IgD-negative memory B cell (primary cell): ENCODE measurements at regions not wholly inside any gene's neighbourhood (a gene's known extent, or its start where the extent isn't known, plus 50 kb on each side); places are given as distances from the start of the nearest gene placed in this dataset.

Experiments
- H3K27ac Mint-ChIP-seq, 3 donors: one replicate each; pipeline ENCODE4 v1.8.0; 2020 to 2022; ENCODE audit warnings: mild to moderate bottlenecking in 3 of 3, mixed read lengths in 3 of 3, moderate library complexity in 1 of 3
- H3K27me3 Mint-ChIP-seq: one replicate; pipeline ENCODE4 v1.8.0; 2021; ENCODE audit warnings: mixed read lengths
- H3K36me3 Mint-ChIP-seq: one replicate; pipeline ENCODE4 v1.8.0; 2020; ENCODE audit warnings: mild to moderate bottlenecking, mixed read lengths
- H3K4me1 Mint-ChIP-seq, 3 donors: one replicate each; pipeline ENCODE4 v1.8.0; 2020 to 2022; ENCODE audit warnings: mixed read lengths in 3 of 3, mild to moderate bottlenecking in 1 of 3
- H3K4me3 Mint-ChIP-seq, 4 donors: one replicate each; pipeline ENCODE4 v1.8.0; 2020 to 2022; ENCODE audit warnings: mild to moderate bottlenecking in 4 of 4, mixed read lengths in 4 of 4, moderate library complexity in 3 of 4
- H3K9me3 Mint-ChIP-seq, 3 donors: one replicate each; pipeline ENCODE4 v1.8.0; 2020 to 2021; ENCODE audit warnings: mixed read lengths in 3 of 3, mild to moderate bottlenecking in 1 of 3

DNA sequence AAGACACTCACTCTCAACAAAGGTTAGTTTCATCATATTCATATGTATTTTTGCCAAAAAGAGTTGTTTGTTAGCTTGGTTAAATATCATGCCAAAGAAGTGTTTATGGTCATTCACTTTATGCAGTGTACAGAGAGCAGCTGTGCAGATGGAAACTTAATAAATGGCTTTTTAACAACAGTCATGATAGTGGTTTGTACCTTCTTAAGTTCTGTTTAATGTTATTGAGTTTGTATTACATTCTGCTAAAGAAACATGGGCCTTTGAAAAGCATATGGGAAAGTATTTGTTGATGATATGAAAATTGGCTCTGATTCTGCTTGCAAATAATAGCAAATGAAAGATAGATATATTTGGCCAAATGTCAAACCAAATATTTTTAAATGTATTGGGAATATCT, 607.3 kb downstream of the NCAM2 start:
- no peaks in the 10 kb centered on the region for H3K36me3 Mint-ChIP-seq
- no peaks in the 10 kb centered on the region for H3K27me3 Mint-ChIP-seq
- no peak overlapping the region for H3K27ac Mint-ChIP-seq
- no peak overlapping the region for H3K4me3 Mint-ChIP-seq
- peaks cover 0 to 19% (median 10%) of the 10 kb centered on the region in 3 donors for H3K9me3 Mint-ChIP-seq
- no peaks in the 10 kb centered on the region for H3K4me1 Mint-ChIP-seq

GRCh38 chr21:21606041-21606440, 607.8 kb downstream of the NCAM2 start:
- no peak overlapping the region for H3K27ac Mint-ChIP-seq
- no peak overlapping the region for H3K4me3 Mint-ChIP-seq
- H3K4me1 Mint-ChIP-seq: no peaks in the 10 kb centered on the region
- peaks cover 0 to 19% (median 10%) of the 10 kb centered on the region in 3 donors for H3K9me3 Mint-ChIP-seq
- no peaks in the 10 kb centered on the region for H3K27me3 Mint-ChIP-seq
- H3K36me3 Mint-ChIP-seq: no peaks in the 10 kb centered on the region

DNA sequence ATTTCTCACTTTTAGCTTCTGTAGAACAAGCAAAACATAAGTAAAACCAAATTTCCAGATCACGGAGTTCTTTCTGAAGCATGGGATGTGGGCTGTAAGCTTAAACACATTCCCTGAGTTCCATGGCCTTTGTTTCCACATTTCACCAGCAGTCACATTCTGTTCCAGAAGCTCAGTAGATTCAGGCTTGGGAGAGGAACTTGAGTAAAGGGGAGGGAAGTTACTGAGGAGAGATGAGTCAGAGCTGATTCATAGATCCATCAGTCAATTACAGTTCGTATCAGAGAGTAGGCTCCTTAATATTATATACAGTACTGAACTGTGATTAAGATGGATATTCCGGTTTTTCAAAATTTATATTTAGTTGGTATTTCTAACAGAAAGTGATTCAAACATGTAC, 614.3 kb downstream of the NCAM2 start:
- H3K4me1 Mint-ChIP-seq: no peaks in the 10 kb centered on the region
- no peak overlapping the region for H3K27ac Mint-ChIP-seq
- H3K27me3 Mint-ChIP-seq: no peaks in the 10 kb centered on the region
- peaks cover 0 to 9% (median 3%) of the 10 kb centered on the region in 3 donors for H3K9me3 Mint-ChIP-seq
- H3K4me3 Mint-ChIP-seq: no peak overlapping the region
- H3K36me3 Mint-ChIP-seq: no peaks in the 10 kb centered on the region

- no peaks in the 10 kb centered on the region for H3K4me1 Mint-ChIP-seq
- H3K9me3 Mint-ChIP-seq: peaks cover 0 to 4% (median 1%) of the 10 kb centered on the region in 3 donors
- no peak overlapping the region for H3K4me3 Mint-ChIP-seq
- no peak overlapping the region for H3K27ac Mint-ChIP-seq
- H3K36me3 Mint-ChIP-seq: no peaks in the 10 kb centered on the region
- H3K27me3 Mint-ChIP-seq: no peaks in the 10 kb centered on the region
Observed at GRCh38 chr21:21614966-21615365, 616.8 kb downstream of the NCAM2 start.

- H3K4me3 Mint-ChIP-seq: no peak overlapping the region
Observed at GRCh38 chr21:21622460-21623234, 624.4 kb downstream of the NCAM2 start.

DNA sequence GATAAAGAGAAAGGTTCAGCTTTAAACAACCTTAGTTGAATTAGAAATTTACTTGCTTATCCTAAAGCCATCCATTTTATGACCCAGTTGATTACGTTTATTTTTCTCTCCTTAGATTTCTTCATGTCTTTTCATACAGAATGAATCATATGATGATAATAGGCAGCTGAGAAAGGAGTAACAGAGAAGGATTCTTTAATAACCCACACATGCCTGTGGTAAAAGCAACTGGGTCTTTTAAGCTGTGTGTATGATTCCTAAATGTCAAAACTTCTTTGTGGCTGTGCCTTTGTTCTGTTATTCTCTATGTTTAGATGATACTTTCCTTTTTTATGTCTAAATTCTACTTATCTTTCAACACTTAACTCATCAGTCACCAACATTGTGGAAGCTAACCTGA, 626.5 kb downstream of the NCAM2 start:
- H3K27ac Mint-ChIP-seq: no peak overlapping the region
- H3K4me1 Mint-ChIP-seq: peaks cover 0 to 1% (median 0%) of the 10 kb centered on the region in 3 donors
- peaks cover 0 to 1% (median 0%) of the 10 kb centered on the region in 3 donors for H3K9me3 Mint-ChIP-seq
- no peak overlapping the region for H3K4me3 Mint-ChIP-seq
- no peaks in the 10 kb centered on the region for H3K27me3 Mint-ChIP-seq
- no peaks in the 10 kb centered on the region for H3K36me3 Mint-ChIP-seq

More at GRCh38 chr21:21622460-21623234, 624.4 kb downstream of the NCAM2 start:
- Mint-ChIP-seq H3K36me3 (no peaks in the 10 kb centered on the region), H3K4me1 (peaks cover 0 to 1% (median 0%) of the 10 kb centered on the region in 3 donors), H3K27me3 (no peaks in the 10 kb centered on the region), H3K9me3 (peaks cover 0 to 1% (median 0%) of the 10 kb centered on the region in 3 donors), H3K27ac (no peak overlapping the region)

DNA sequence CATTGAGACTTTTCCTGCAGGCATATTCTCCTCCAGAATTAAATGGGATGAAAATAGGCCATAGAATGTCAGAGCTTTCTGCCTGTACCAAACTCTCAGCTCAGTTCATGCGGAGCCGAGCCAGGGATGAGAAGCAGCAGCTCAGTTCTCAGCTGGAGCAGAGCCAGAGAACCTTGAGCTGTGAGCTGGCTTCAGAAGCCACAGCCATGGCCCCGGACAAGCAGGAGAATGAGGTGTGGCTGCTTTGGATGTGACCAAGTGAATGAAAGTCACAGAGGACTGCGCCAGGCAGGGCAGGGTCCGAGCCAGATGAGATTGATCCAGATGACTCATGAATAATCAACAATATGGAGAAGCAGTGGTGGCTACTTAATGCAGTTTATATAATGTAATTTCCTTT, 633.8 kb downstream of the NCAM2 start:
- Mint-ChIP-seq H3K9me3 (peaks cover 0 to 5% (median 0%) of the 10 kb centered on the region in 3 donors), H3K27me3 (no peaks in the 10 kb centered on the region), H3K4me1 (no peaks in the 10 kb centered on the region)

GRCh38 chr21:21632926-21633325, 634.7 kb downstream of the NCAM2 start:
- H3K4me1 Mint-ChIP-seq: no peaks in the 10 kb centered on the region
- no peak overlapping the region for H3K4me3 Mint-ChIP-seq
- H3K9me3 Mint-ChIP-seq: peaks cover 0 to 10% (median 0%) of the 10 kb centered on the region in 3 donors
- no peaks in the 10 kb centered on the region for H3K36me3 Mint-ChIP-seq
- no peaks in the 10 kb centered on the region for H3K27me3 Mint-ChIP-seq
- no peak overlapping the region for H3K27ac Mint-ChIP-seq

More for the DNA sequence above, 633.8 kb downstream of the NCAM2 start:
- Mint-ChIP-seq H3K4me3 (no peak overlapping the region), H3K27ac (no peak overlapping the region), H3K36me3 (no peaks in the 10 kb centered on the region)

- peaks cover 3 to 9% (median 6%) of the 10 kb centered on the region in 3 donors for H3K9me3 Mint-ChIP-seq
- no peak overlapping the region for H3K4me3 Mint-ChIP-seq
- H3K27ac Mint-ChIP-seq: no peak overlapping the region
- no peaks in the 10 kb centered on the region for H3K4me1 Mint-ChIP-seq
- no peaks in the 10 kb centered on the region for H3K27me3 Mint-ChIP-seq
- no peaks in the 10 kb centered on the region for H3K36me3 Mint-ChIP-seq
Observed at GRCh38 chr21:21661741-21662140, 663.5 kb downstream of the NCAM2 start.

DNA sequence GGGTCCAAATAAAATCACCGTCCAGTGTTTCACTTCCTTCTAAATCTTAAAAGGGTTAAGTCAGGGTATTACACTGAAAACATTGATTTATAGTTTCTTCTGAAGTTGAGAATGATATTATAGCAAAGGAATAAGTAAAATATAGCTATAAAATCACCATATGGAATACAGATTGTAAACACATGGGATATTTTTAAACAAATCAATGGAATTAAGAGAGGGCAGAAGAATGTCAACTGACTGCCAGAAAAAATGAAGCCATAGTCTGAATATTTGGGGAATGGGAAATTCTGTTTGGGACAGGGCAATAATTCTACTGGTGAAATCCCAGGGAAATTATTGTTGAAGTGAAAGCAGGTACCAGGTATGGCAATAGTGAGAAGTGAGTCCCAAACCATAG, 664.6 kb downstream of the NCAM2 start:
- peaks cover 0 to 6% (median 5%) of the 10 kb centered on the region in 3 donors for H3K9me3 Mint-ChIP-seq
- H3K36me3 Mint-ChIP-seq: no peaks in the 10 kb centered on the region
- no peaks in the 10 kb centered on the region for H3K27me3 Mint-ChIP-seq
- no peak overlapping the region for H3K4me3 Mint-ChIP-seq
- no peaks in the 10 kb centered on the region for H3K4me1 Mint-ChIP-seq
- H3K27ac Mint-ChIP-seq: no peak overlapping the region

- Mint-ChIP-seq H3K9me3 (peaks cover 2 to 6% (median 5%) of the 10 kb centered on the region in 3 donors), H3K4me1 (no peaks in the 10 kb centered on the region)
Observed at GRCh38 chr21:21664871-21665270, 666.7 kb downstream of the NCAM2 start.

DNA sequence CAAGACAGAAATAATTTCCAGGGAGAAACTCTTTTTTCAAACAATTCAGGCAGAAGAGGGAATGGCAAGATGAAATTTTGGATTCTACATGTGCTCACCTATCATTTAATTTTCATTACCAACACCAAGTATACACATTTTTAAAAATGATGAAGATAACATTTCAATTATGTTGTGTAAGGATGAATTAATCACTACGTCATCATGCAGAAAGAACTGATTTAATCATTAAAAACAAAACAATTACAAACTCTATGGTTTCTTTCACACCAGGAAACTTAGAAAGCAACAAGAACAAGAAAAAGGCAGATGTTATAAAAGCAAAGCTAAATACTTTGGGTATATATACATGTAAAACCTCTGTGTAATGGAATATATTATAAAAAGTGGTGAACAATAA, 668.5 kb downstream of the NCAM2 start:
- Mint-ChIP-seq H3K36me3 (no peaks in the 10 kb centered on the region), H3K4me3 (no peak overlapping the region), H3K27me3 (no peaks in the 10 kb centered on the region), H3K4me1 (no peaks in the 10 kb centered on the region), H3K27ac (no peak overlapping the region), H3K9me3 (peaks cover 2 to 6% (median 5%) of the 10 kb centered on the region in 3 donors)

More at GRCh38 chr21:21664871-21665270, 666.7 kb downstream of the NCAM2 start:
- H3K4me3 Mint-ChIP-seq: no peak overlapping the region
- H3K27ac Mint-ChIP-seq: no peak overlapping the region
- no peaks in the 10 kb centered on the region for H3K36me3 Mint-ChIP-seq
- H3K27me3 Mint-ChIP-seq: no peaks in the 10 kb centered on the region

GRCh38 chr21:21668198-21668597, 670.0 kb downstream of the NCAM2 start:
- H3K9me3 Mint-ChIP-seq: peaks cover 2 to 5% (median 4%) of the 10 kb centered on the region in 3 donors
- no peaks in the 10 kb centered on the region for H3K27me3 Mint-ChIP-seq
- no peak overlapping the region for H3K4me3 Mint-ChIP-seq
- no peak overlapping the region for H3K27ac Mint-ChIP-seq
- H3K36me3 Mint-ChIP-seq: no peaks in the 10 kb centered on the region
- no peaks in the 10 kb centered on the region for H3K4me1 Mint-ChIP-seq

GRCh38 chr21:21673959-21674358, 675.8 kb downstream of the NCAM2 start:
- Mint-ChIP-seq H3K36me3 (no peaks in the 10 kb centered on the region), H3K9me3 (peaks cover 2 to 21% (median 3%) of the 10 kb centered on the region in 3 donors), H3K27ac (no peak overlapping the region), H3K4me1 (no peaks in the 10 kb centered on the region), H3K4me3 (peak overlapping the region in 1 of 4 donors; percentile 23), H3K27me3 (no peaks in the 10 kb centered on the region)

DNA sequence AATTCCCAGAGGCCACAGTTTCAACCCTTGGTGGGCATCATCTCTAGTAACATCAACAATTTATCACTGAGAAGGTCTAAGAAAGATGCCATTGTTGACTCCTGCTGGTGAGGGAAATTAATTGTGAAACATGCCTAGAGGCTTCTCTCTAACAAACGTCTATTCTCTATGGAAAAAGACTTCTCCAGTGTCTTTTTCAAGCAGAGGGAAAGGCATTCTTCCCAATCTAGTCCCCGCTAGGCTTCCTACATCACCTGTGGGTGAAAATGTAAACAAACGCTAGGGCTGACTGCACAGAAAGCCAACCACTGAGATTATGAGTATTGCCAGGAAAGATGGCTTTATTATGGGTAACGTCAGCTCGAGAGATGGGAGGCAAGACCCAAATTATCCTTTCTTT, 677.4 kb downstream of the NCAM2 start:
- no peaks in the 10 kb centered on the region for H3K4me1 Mint-ChIP-seq
- H3K9me3 Mint-ChIP-seq: peaks cover 2 to 21% (median 5%) of the 10 kb centered on the region in 3 donors
- no peaks in the 10 kb centered on the region for H3K27me3 Mint-ChIP-seq
- peak overlapping the region in 1 of 3 donors; percentile 26 for H3K27ac Mint-ChIP-seq
- H3K36me3 Mint-ChIP-seq: no peaks in the 10 kb centered on the region
- no peak overlapping the region for H3K4me3 Mint-ChIP-seq

GRCh38 chr21:21682172-21682571, 684.0 kb downstream of the NCAM2 start:
- Mint-ChIP-seq H3K36me3 (no peaks in the 10 kb centered on the region), H3K27ac (no peak overlapping the region), H3K27me3 (no peaks in the 10 kb centered on the region), H3K9me3 (peaks cover 4 to 10% (median 7%) of the 10 kb centered on the region in 3 donors), H3K4me1 (no peaks in the 10 kb centered on the region), H3K4me3 (no peak overlapping the region)
